Fibroblast of the aortic adventitia (primary cell): ENCODE measurements at regions not wholly inside any gene's neighbourhood (a gene's known extent, or its start where the extent isn't known, plus 50 kb on each side); places are given as distances from the start of the nearest gene placed in this dataset.

Experiments
- DNase-seq: peaks from one replicate; pipeline ENCODE4 v3.0.0-alpha.2; 2010; ENCODE audit warnings: low read depth
- H3K4me3 ChIP-seq: 2 replicates; pipeline ENCODE4 v1.5.1; 2011; ENCODE audit warnings: low read depth, mild to moderate bottlenecking, control low read depth, low read length, moderate library complexity
- CTCF ChIP-seq: IDR thresholded peaks from 2 replicates; pipeline ENCODE4 v1.5.1; 2011; ENCODE audit warnings: mild to moderate bottlenecking, low read length, control low read depth, inconsistent platforms; ENCODE audit not compliant: insufficient read depth

GRCh38 chr19:30149300-30149699 lies 207.3 kb downstream of the URI1 start:
- no peak for TF ChIP-seq CTCF

GRCh38 chr19:30150626-30151025 lies 208.6 kb downstream of the URI1 start:
- DNase-seq, result no peak
- H3K4me3 ChIP-seq, result no peak overlapping the region
- no peak for TF ChIP-seq CTCF

More at GRCh38 chr19:30149300-30149699, 207.3 kb downstream of the URI1 start:
- no peak for DNase-seq
- no peak overlapping the region for H3K4me3 ChIP-seq

GRCh38 chr19:30151081-30151480 lies 209.0 kb downstream of the URI1 start:
- DNase-seq, result no peak
- TF ChIP-seq CTCF, result no peak
- no peak overlapping the region for H3K4me3 ChIP-seq

- no peak overlapping the region for H3K4me3 ChIP-seq
- DNase-seq, result no peak
- no peak for TF ChIP-seq CTCF
Observed at GRCh38 chr19:30152510-30153291, 210.7 kb downstream of the URI1 start.

GRCh38 chr19:30153326-30154210 lies 211.5 kb downstream of the URI1 start:
- H3K4me3 ChIP-seq, result no peak overlapping the region
- no peak for TF ChIP-seq CTCF
- no peak for DNase-seq

GRCh38 chr19:30154410-30154809 lies 212.4 kb downstream of the URI1 start:
- no peak for DNase-seq
- H3K4me3 ChIP-seq, result no peak overlapping the region
- TF ChIP-seq CTCF, result no peak
